GM18520 (cell line): ENCODE measurements at regions not wholly inside any gene's neighbourhood (a gene's known extent, or its start where the extent isn't known, plus 50 kb on each side); places are given as distances from the start of the nearest gene placed in this dataset.
"Not testable (repeated sequence)": the region's sequence is repeated elsewhere in the genome, so short reads cannot be mapped to it uniquely, and the experiment has no call there.

Experiments
- ATAC-seq: cut with Tn5 transposase; IDR thresholded peaks from one replicate; pipeline ENCODE4 v1.9.1; 2021; ENCODE audit not compliant: unreplicated experiment

DNA sequence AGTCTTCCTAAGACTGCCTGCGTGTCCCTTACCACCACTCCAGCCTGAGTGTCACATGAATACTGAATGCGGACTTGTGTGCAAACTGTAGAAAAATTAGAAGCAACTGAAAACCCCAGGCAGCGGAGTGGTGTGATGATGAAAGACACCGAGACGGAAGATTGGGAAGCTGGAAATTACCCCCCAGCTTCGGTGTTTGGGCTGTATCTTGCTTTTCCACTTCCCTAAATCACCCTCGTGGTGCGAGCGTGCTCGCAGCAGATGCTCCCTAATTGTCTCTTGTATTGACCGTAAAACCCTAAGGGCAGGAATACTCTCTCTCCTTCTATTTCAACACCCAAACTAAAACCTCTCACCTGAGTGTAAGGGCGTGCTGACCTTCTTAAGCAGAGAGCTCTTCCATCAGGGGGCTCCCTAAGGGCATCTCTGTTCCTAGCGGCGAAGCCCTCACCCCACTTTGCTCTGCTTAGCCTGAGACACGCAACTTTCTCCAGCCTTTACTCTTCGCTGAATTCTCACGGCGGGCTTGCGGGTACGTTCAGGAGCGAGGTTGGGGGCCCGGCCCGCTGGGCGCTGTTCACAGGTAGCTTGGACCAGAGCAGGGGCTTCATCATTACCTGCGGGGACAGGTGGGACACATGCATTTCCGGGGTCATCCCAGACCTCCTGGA lies 62.4 kb downstream of the CRYBB2 start:
- ATAC-seq, result no peak

DNA sequence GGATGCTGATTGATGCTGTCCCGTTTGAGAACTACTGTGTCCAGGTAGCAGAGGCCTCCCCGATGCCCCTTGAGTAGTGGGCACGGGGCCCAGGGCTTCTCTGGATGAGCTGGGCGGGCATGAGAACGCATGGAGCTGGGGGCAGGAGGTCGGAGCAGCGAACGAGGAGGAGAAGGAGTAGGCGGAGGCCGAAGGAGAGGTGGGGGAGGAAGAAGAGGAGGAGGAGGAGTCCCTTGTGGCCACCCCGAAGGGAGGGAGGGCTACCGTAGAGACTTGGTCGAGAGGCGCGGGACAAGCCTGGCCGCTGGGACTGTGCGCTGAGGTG lies 62.9 kb downstream of the CRYBB2 start:
- ATAC-seq, result no peak

DNA sequence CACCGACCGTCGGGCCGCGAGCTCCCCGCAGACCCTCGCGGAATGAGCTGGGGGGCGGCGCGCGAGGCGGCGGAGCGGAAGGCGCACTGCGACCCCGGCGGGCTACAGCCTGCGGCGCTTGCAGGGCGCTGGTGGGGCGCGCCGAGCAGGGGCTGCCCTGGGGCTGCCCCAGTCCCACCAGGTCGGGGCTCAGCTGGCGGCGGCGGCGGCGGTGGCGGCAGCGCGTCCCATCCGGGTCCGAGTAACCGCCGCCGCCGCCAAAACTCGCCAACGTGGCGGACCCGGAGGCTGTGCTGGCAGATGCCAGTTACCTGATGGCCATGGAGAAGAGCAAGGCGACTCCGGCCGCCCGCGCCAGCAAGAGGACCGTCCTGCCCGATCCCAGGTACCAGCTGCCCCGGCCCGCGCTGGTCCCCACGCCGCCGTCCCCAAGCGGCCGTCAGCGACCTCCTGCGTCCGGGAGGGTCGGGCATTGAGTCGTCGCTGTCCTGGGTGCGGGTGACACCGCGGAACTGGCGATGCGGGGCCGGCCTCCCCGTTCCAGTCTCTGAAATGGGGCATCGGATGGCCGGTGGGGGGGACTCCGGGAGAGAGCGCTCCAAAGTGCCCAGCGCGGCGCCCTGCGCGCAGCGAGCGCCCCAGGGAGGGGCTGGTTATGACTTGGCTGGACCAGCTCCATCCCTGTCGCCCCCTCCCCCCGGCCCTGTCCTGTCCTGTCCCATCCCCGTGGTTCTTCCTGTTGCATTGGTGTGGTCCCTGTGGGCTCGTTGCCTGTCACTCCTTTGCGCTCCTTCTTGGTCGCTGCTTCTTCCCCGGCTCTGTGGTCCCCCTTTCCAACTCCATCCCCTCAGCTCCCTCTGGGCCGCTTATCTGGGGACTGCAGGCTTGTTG lies 63.5 kb downstream of the CRYBB2 start:
- no peak for ATAC-seq

DNA sequence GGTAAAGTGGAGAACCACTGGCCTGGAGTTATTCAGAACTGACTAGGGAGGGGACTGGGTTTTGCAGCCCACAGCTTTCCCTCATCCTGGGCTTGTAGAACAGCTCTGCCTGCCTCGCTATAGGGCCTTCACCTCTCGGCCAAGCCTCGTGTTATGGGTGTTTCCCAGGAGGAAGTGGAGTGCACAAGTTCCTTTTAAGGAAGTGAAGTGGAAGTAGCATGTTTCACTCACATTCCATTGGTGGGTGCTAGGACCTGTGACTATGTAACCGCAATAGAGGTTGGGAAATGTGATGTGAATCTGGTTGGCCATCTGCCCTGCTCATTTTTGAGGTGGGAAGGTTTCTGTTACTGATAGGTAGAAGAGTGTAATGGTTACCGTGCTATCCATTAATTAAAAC lies 69.0 kb downstream of the CRYBB2 start:
- ATAC-seq, result not testable (repeated sequence)

DNA sequence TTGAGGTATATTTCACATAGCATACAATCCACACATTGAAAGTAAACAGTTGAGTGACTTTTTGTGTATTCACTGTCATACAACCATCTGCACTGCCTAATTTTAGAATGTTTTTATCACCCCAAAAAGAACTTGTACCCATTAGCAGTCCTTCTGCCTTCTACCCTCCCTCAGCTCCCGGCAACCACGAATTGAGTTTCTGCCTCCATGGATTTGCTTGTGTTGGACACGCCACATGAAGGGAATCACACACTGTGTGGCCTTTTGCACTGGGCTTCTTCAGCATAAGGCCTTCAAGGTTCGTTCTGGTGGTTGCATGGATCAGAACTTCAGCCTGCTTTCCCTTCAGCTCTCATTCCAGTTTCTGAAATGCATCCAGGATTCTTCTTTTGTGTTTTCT lies 82.5 kb downstream of the CRYBB2 start:
- ATAC-seq, result not testable (repeated sequence)

DNA sequence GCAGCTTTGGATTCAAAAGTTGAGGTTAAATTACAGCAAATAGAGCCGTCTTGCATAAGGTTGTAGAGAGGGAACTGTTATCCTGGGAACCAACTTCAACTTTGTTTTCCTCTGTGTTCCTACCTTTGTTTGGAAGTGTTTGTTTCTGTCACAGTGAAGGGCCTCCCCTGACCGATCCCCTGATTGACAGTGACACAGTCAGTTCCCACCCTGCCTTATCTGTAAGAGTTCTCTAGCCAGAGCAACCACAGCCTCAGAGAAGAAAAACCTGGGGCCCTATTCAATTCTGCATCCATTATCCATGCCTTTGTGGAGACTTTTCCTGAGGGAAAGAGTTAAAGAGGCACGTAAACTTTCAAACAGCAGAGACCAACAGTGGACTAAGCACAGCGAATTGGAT lies 90.1 kb downstream of the CRYBB2 start:
- not testable (repeated sequence) for ATAC-seq

DNA sequence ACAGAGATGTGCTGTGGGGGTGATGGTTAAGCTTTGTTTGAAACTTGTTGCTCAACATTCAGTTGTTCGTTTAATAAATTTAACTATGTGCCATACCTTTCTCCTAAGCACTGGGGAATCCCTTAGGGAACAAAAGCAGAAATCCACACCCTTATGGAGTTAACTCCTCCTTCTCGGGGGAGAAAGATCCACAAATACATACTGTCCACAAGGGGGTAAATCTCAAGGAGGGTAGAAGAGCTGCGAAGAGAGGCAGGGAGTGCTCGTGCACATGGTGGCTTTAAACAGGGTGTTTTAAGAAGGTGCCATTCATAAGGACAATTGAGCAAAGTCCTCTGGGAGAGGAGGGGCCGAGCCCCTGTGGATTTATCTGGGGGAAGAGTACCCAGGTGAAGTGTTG lies 92.5 kb downstream of the CRYBB2 start:
- not testable (repeated sequence) for ATAC-seq

DNA sequence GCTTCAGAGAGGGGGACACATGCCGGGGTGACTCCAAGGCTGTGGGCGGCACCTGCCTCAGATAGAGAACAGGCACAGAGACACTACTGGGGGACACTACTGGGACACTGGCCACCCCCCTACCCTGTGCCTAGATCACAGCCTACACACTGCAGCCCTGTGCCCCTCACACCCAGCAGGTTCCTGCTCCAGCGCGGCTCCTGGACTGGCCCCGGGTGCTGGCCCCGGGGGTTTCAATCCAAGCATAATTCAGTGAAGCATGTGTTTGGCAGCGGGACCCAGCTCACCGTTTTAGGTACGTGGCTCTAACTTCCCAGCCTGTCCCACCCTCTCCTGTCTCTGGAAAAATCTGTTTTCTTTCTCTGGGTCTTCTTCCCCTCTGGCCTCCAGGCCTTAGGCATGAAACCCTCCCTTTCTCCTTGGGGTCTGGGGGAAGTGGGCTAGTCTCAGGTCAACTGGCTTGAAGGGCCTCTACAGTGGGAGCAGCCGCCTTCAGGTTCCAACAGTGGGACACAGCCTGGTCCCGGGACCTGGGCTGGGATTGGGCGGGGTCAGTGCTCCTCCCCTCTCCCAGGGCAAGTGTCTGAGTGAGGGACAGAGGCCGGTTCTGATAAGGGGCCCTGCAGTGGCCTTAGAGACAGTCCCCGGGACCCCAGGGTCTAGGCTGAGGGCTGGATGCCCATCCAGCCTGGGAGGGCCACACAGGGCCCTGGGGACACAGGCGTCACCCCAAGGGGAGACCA lies 98.8 kb downstream of the CRYBB2 start:
- no peak for ATAC-seq

DNA sequence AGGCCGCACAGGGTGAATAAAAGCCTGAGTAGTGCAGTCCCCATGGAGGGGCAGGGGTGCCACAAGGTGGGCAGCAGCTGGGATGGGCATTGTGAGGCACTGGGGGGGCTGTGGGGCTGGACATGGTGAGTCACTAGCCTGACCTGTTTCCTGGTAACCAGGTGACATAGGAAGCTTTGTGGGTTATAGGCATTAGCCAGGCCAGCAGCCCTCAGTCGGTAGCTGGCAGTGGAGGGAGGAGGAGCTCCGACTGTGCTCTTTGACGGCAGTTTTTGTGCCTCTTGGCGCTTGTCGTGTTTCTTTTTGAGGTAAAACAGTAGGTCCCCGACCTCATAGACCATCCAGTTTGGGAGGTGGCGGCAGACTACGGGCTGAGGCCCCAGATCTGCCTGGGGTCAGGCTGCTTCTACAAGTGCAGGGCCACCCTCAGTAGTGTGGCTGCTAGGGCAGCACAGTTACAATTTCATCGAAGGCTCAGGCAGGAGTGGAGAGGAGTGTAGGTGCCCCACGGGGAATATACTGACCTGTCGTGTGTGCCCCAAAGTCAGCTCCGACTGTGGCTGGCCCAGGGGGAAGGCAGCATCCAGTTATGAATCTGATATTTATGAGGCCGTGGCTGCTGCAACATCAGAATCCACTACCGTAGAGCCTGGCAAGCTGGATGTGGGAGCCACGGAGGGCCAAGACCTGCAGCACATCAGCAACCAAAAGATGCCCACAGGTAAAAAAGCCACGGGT lies 107.7 kb downstream of the CRYBB2 start:
- no peak for ATAC-seq

DNA sequence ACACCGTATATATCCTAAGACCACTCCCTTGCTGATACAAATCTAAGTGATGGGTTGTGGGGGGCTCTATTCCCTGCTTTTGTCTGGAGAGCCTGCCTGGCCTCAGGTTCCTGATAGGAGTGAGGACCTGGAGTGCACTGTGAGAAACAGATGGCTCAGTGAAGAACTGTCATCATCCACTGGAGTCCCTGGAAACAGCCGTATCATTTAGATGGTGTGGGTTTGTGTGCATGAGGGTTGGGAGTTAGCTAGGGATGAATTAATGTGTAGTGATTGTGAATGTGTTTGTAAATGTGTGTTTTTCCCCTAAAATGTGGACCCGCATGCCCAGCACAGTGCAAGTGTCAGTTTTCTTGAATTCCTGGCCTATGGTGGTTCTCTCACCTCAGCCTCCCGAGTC lies 111.6 kb downstream of the CRYBB2 start:
- no peak for ATAC-seq

DNA sequence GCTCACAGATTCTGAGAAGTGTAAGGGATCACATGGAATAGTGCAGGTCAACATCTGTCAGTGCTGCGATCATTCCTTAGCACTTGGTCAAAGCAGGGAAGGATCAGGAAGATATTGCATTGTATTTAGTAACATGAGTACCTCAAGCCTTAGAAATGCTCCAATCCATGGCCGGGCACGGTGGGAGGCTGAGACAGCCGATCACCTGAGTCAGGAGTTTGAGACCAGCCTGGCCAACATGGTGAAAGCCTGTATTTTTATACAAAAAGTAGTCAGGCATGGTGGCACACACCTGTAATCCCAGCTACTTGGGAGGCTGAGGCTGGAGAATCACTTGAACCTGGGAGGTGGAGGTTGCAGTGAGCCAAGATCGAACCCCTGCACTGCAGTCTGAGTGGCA lies 112.5 kb downstream of the CRYBB2 start:
- not testable (repeated sequence) for ATAC-seq

DNA sequence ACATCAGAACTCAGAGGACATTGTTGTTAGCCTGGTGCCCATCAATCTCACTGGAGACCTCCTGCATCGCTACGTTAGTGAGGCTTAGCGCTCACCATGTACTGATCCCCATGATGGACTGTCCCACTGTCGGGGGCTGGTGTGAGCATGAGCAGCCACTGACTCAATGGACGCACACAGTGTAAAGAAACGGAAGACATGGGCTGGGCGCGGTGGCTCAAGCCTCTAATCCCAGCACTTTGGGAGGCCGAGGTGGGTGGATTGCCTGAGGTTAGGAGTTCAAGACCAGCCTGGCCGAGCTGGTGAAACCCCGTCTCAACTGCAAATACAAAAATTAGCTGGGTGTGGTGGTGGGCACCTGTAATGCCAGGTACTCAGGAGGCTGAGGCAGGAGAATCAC lies 112.9 kb downstream of the CRYBB2 start:
- ATAC-seq, result no peak

DNA sequence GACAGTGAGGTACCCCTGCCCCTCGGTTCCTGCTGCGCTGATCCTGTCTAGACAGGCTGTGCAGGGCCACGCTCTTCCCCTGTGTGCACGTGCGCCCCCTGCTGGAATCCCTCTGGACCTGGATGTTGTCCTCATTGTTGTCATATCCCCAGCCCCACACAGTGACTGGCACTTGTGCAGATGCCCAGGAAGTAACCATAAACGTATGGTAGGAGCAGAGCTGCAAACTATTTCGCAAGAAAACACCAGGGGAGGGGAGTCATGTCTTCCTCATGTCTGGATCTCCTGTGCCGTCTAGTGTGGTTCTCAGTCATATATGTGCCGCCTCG lies 114.7 kb downstream of the CRYBB2 start:
- ATAC-seq, result no peak

DNA sequence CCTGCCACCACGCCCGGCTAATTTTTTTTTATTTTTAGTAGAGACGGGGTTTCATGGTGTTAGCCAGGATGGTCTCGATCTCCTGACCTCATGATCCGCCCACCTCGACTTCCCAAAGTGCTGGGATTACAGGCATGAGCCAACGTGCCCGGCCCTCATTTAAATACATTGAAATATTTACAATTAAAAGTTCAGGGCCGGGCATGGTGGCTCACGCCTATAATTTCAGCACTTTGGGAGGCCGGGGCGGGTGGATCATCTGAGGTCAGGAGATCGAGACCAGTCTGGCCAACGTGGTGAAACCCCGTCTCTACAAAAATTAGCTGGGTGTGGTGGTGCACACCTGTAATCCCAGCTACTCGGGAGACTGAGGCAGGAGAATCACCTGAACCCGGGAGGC lies 115.2 kb downstream of the CRYBB2 start:
- not testable (repeated sequence) for ATAC-seq

DNA sequence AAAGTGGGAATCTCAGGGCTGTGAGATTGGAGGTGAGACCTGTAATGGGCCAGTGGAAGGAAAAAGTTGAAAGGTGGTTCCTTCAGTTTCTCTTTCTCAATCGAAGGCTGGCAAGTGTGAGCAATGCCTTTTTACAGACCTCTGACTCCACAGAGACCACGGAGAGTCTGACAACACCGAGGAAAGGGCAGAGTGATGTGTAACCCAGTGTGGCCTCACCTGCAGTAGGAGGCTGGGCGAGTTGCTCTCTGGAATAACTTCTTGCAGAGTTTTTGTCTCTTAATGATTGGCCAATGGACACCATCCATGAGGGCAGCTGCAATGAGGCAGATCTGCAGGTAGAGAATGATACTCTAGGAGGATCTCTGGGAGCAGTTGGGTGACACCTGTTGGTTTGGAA lies 115.8 kb downstream of the CRYBB2 start:
- ATAC-seq, result not testable (repeated sequence)

DNA sequence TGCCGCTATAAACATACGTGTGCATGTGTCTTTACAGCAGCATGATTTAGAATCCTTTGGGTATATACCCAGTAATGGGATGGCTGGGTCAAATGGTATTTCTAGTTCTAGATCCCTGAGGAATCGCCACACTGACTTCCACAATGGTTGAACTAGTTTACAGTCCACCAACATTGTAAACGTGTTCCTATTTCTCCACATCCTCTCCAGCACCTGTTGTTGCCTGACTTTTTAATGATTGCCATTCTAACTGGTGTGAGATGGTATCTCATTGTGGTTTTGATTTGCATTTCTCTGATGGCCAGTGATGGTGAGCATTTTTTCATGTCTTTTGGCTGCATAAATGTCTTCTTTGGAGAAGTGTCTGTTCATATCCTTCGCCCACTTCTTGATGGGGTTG lies 121.1 kb downstream of the CRYBB2 start:
- not testable (repeated sequence) for ATAC-seq

DNA sequence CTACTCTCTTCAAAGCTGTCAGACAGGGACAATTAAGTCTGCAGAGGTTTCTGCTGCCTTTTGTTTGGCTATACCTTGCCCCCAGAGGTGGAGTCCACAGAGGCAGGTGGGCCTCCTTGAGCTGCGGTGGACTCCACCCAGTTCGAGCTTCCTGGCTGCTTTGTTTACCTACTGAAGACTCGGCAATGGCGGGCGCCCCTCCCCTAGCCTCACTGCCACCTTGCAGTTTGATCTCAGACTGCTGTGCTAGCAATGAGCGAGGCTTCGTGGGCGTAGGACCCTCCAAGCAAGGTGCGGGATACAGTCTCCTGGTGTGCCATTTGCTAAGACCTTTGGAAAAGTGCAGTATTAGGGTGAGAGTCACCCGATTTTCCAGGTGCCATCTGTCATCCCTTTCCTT lies 124.9 kb downstream of the CRYBB2 start:
- not testable (repeated sequence) for ATAC-seq

DNA sequence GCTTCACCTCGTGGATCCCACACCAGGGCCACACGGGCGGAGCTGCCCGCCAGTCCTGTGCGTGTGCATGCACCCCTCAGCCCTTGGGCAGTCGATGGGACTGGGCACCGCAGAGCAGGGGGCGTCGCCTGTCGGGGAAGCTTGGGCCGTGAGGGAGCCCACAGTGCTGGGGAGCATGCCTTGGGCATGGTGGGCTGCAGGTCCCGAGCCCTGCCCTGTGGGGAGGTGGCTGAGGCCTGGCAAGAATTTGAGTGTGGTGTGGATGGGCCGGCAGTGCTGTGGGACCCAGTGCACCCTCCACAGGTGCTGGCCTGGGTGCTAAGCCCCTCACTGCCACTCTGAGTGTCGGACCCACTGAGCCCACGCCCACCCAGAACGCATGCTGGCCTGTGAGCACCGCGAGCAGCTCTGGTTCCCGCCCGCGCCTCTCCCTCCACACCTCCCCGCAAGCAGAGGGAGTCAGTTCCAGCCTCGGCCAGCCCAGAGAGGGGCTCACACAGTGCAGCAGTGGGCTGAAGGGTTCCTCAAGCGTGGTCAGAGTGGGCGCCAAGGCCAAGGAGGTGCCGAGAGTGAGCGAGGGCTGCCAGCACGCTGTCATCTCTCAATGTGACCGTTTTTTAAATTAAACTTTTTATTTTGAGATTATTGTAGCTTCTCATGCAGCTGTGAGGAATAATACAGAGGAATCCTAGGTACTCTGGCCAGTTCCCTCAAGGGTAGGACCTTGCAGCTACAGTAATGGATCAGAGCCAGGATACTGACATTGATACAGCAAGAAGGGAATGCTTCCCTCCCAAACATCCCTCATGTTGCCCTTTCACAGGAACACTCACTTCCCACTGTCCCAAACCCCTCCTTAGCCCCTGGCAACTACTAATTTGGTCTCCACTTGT lies 127.7 kb downstream of the CRYBB2 start:
- ATAC-seq, result no peak

DNA sequence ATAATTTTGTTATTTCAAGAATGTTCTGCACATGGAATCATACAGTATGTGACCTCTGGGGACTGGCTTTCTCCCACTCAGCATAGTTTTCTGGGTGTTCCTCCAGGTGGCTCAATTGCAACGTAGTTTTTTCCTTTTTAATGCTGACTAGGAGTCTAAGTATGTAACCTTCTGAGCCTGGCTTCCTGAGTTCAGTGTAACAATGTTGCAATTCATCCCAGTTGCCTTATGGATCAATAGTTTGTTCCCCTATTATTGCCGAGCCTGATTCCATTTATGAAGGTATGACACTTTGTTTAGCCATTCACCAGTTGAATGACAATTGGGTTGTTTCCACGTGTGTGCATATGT lies 128.3 kb downstream of the CRYBB2 start:
- no peak for ATAC-seq

DNA sequence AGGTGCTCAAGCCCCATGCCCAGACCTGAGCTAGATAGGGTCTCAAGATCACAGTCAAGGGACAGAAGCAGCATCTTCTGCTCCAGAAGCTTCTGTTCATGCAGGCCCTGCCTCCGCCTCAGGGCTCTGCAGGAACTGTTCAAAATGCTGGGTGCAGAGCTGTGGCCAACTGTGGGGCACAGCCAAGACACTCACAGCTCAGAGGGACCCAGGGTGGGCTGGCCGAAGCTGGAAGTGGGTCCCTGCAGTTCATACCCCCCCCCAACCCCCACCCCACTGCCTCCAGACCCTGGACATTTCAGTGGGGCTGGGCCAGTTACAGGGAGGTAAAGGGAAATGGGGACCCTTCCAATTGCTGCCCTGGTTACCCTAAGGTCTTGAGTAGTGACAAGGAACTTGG lies 129.0 kb downstream of the CRYBB2 start:
- no peak for ATAC-seq
